SK-N-SH treated with all-trans-retinoic acid at 6 μM for 48 hours (cell line): ENCODE measurements at regions not wholly inside any gene's neighbourhood (a gene's known extent, or its start where the extent isn't known, plus 50 kb on each side); places are given as distances from the start of the nearest gene placed in this dataset.
A peak's percentile ranks its signal among the peaks of the same experiment; 100 is the strongest.

Experiments
- ATAC-seq: fragments of 200-7000 bp; cut with Tn5 transposase; 3 replicates; pipeline ENCODE4 v1.9.1; 2020; ENCODE audit warnings: mild to moderate bottlenecking, moderate library complexity
- ARNTL ChIP-seq: fragments of 450-650 bp; formaldehyde crosslinking; IDR thresholded peaks from 2 replicates; pipeline ENCODE4 v1.5.0; 2020; ENCODE audit warnings: low read depth, mild to moderate bottlenecking, moderate library complexity, borderline replicate concordance
- CREB5 ChIP-seq: fragments of 250-450 bp; sonication (Bioruptor Pico); IDR thresholded peaks from 2 replicates; pipeline ENCODE4 v1.5.1; 2020; ENCODE audit warnings: low read depth, mild to moderate bottlenecking, moderate library complexity
- CSDC2 ChIP-seq: fragments of 250-450 bp; sonication (Bioruptor Pico); IDR thresholded peaks from 2 replicates; pipeline ENCODE4 v1.5.0; 2020; ENCODE audit warnings: mild to moderate bottlenecking, moderate library complexity
- CSRNP3 ChIP-seq: fragments of 250-450 bp; sonication (Bioruptor Pico); IDR thresholded peaks from 2 replicates; pipeline ENCODE4 v1.5.1; 2021; ENCODE audit warnings: mild to moderate bottlenecking, moderate library complexity
- ESRRG ChIP-seq: fragments of 250-450 bp; sonication (Bioruptor Pico); IDR thresholded peaks from 2 replicates; pipeline ENCODE4 v1.6.1; 2021; ENCODE audit warnings: mild to moderate bottlenecking
- GLIS3 ChIP-seq: fragments of 250-450 bp; sonication (Bioruptor Pico); IDR thresholded peaks from 2 replicates; pipeline ENCODE4 v1.5.0; 2020; ENCODE audit warnings: mild to moderate bottlenecking, moderate library complexity
- ISL1 ChIP-seq: fragments of 250-450 bp; sonication (Bioruptor Pico); IDR thresholded peaks from 2 replicates; pipeline ENCODE4 v2.1.2; 2022; ENCODE audit warnings: mild to moderate bottlenecking, moderate library complexity
- OSR1 ChIP-seq: fragments of 250-450 bp; sonication (Bioruptor Pico); IDR thresholded peaks from 2 replicates; pipeline ENCODE4 v1.8.0; 2022; ENCODE audit warnings: moderate library complexity, mild to moderate bottlenecking, inconsistent platforms
- POU6F1 ChIP-seq: fragments of 250-450 bp; sonication (Bioruptor Pico); IDR thresholded peaks from 2 replicates; pipeline ENCODE4 v1.8.0; 2021; ENCODE audit warnings: low read depth, mild to moderate bottlenecking, moderate library complexity, borderline replicate concordance
- PPARA ChIP-seq: fragments of 250-450 bp; sonication (Bioruptor Pico); IDR thresholded peaks from 2 replicates; pipeline ENCODE4 v1.5.0; 2020; ENCODE audit warnings: mild to moderate bottlenecking, borderline replicate concordance
- RARB ChIP-seq: fragments of 250-450 bp; sonication (Bioruptor Pico); IDR thresholded peaks from 2 replicates; pipeline ENCODE4 v1.8.0; 2021; ENCODE audit warnings: mild to moderate bottlenecking, moderate library complexity
- SNAI2 ChIP-seq: fragments of 250-450 bp; sonication (Bioruptor Pico); IDR thresholded peaks from 2 replicates; pipeline ENCODE4 v1.5.0; 2020; ENCODE audit warnings: mild to moderate bottlenecking, moderate library complexity
- TCF4 ChIP-seq: fragments of 250-450 bp; sonication (Bioruptor Pico); IDR thresholded peaks from 2 replicates; pipeline ENCODE4 v1.8.0; 2021; ENCODE audit warnings: mild to moderate bottlenecking, moderate library complexity, borderline replicate concordance
- TOX ChIP-seq: fragments of 250-450 bp; sonication (Bioruptor Pico); IDR thresholded peaks from 2 replicates; pipeline ENCODE4 v1.8.0; 2021; ENCODE audit warnings: mild to moderate bottlenecking, moderate library complexity, borderline replicate concordance
- TSHZ2 ChIP-seq: fragments of 250-450 bp; sonication (Bioruptor Pico); IDR thresholded peaks from 2 replicates; pipeline ENCODE4 v1.5.0; 2020; ENCODE audit warnings: mild to moderate bottlenecking, moderate library complexity
- ZC3H10 ChIP-seq: fragments of 250-450 bp; sonication (Bioruptor Pico); IDR thresholded peaks from 2 replicates; pipeline ENCODE4 v1.5.1; 2021; ENCODE audit warnings: mild to moderate bottlenecking, moderate library complexity
- ZFP3 ChIP-seq: fragments of 250-450 bp; sonication (Bioruptor Pico); IDR thresholded peaks from 2 replicates; pipeline ENCODE4 v1.5.0; 2020; ENCODE audit warnings: mild to moderate bottlenecking, moderate library complexity
- ZFP30 ChIP-seq: fragments of 450-650 bp; formaldehyde crosslinking; IDR thresholded peaks from 2 replicates; pipeline ENCODE4 v1.5.0; 2022; ENCODE audit warnings: mild to moderate bottlenecking, moderate library complexity
- ZNF565 ChIP-seq: fragments of 450-650 bp; formaldehyde crosslinking; conservative IDR thresholded peaks from 2 replicates; pipeline ENCODE4 v1.5.0; 2020; ENCODE audit warnings: low read depth, mild to moderate bottlenecking, moderate library complexity
- ZNF70 ChIP-seq: fragments of 450-650 bp; formaldehyde crosslinking; IDR thresholded peaks from 2 replicates; pipeline ENCODE4 v1.5.0; 2020; ENCODE audit warnings: mild to moderate bottlenecking, moderate library complexity
- ZNF8 ChIP-seq: fragments of 450-650 bp; formaldehyde crosslinking; IDR thresholded peaks from 2 replicates; pipeline ENCODE4 v1.5.0; 2020; ENCODE audit warnings: mild to moderate bottlenecking, moderate library complexity
- TF ChIP-seq, protein P1 (sequence below): fragments of 250-450 bp; sonication (Bioruptor Pico); IDR thresholded peaks from 2 replicates; pipeline ENCODE4 v1.8.0; 2020; ENCODE audit warnings: mild to moderate bottlenecking, moderate library complexity, borderline replicate concordance

DNA sequence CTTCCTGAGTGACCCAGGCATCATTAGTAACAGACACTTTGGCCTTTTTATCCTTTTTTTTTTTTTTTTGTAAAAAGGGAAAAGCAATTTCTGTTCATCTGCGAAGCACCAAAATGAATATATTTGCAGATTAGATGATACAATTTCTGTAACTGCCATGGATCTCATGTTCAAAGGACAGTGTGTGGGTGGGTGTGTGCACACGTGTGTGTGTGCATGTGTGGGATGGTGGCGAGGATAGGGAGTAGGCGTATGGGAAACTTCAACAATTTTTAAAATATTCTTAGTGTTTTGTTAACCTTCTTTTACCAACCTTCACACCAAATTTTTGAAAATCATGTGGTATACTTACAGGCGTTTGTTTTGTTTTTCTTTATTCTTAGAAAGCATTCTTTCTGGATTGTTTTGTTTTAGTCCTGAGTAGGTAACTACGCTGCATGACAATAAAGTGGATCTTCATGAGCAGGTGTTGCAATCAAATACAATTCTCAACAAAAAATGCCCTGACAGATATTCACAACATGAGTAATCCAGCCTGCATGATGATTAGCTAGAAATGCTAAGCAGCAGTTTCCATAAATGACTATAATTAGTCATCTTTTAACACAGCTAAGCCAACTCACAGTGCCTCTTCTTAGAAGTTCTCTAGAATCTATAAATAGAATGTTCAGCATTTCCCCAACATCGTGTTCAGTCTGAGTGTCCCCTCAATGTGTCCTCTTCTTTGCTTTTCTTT is 53.5 kb upstream of the RMDN2 start:
- peak; percentile 7 for ATAC-seq
- peak; percentile 42; the same call in 1 of the 2 replicates for TF ChIP-seq ISL1
- no peak for TF ChIP-seq ZNF8

DNA sequence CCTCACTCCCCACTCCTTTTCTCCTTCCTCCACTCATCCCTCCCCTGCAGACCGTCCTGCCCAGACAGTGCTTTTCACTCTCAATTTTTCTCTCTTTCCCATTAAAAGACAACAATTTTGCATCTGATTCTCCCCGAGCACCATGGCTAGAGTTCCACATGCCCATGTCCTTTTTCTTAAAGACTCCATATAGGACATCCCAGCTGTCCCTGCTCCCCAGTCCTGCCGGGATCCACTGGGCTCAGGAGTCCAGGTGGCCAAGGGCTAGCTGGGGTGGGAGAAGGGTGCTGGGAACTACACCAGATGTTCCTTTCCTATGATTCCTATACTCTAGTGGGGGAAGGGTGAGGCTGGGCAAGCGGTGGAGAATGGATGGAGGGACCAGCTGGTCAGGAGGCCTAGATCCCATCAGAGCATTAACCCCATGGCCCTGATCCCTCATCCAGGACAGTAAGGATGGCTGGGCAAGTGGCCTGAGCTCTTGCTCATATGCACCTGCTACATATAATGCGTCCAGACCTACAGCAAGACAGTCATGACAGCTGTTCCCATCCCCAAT is 52.8 kb upstream of the RMDN2 start:
- ATAC-seq = no peak

DNA sequence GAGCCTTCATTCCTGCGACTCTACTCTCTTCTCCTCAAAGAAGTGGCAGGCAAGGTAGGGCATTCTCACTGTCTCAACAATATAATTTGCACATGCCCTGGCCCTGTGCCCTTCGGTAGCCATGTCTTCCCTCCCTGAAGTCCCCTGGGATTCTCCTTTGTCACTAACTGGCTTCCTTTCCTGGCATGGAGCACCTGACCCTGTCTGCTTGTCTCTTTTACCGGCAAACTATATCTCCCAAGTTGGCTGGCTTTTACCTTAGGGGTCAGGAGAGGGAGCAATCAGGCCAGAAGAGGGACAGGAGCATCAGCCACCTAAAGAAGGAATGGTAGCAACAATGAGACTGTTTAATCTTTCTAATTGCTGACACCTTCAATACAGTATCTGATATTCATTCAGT is 51.9 kb upstream of the RMDN2 start:
- ATAC-seq = no peak
- TF ChIP-seq SNAI2 (CRISPR knock-in tag) (no peak), ZNF8 (no peak), CSRNP3 (CRISPR knock-in tag) (no peak), GLIS3 (CRISPR knock-in tag) (no peak), CSDC2 (CRISPR knock-in tag) (no peak), CREB5 (CRISPR knock-in tag) (no peak), POU6F1 (no peak)
- TF ChIP-seq, protein P1, sequence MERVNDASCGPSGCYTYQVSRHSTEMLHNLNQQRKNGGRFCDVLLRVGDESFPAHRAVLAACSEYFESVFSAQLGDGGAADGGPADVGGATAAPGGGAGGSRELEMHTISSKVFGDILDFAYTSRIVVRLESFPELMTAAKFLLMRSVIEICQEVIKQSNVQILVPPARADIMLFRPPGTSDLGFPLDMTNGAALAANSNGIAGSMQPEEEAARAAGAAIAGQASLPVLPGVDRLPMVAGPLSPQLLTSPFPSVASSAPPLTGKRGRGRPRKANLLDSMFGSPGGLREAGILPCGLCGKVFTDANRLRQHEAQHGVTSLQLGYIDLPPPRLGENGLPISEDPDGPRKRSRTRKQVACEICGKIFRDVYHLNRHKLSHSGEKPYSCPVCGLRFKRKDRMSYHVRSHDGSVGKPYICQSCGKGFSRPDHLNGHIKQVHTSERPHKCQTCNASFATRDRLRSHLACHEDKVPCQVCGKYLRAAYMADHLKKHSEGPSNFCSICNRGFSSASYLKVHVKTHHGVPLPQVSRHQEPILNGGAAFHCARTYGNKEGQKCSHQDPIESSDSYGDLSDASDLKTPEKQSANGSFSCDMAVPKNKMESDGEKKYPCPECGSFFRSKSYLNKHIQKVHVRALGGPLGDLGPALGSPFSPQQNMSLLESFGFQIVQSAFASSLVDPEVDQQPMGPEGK (CRISPR knock-in tag) = no peak

More for the DNA sequence above, 52.8 kb upstream of the RMDN2 start:
- TF ChIP-seq PPARA (CRISPR knock-in tag) (no peak), CREB5 (CRISPR knock-in tag) (no peak), RARB (no peak), SNAI2 (CRISPR knock-in tag) (no peak), GLIS3 (CRISPR knock-in tag) (no peak), ISL1 (no peak), TSHZ2 (CRISPR knock-in tag) (no peak), OSR1 (CRISPR knock-in tag) (no peak), ZNF70 (CRISPR knock-in tag) (no peak), ESRRG (CRISPR knock-in tag) (no peak), TOX (CRISPR knock-in tag) (no peak), ZNF8 (no peak), ZFP3 (CRISPR knock-in tag) (no peak), ZNF565 (CRISPR knock-in tag) (no peak), CSDC2 (CRISPR knock-in tag) (no peak), ARNTL (CRISPR knock-in tag) (no peak), ZFP30 (no peak), TCF4 (CRISPR knock-in tag) (no peak), POU6F1 (no peak), ZC3H10 (CRISPR knock-in tag) (no peak)
